ENCODE measurements at regions not wholly inside any gene's neighbourhood (a gene's known extent, or its start where the extent isn't known, plus 50 kb on each side); places are given as distances from the start of the nearest gene placed in this dataset.

- no peaks in the 10 kb centered on the region for H3K27me3 ChIP-seq (ENCODE audit: control insufficient read depth in 2 of 2, insufficient read depth in 2 of 2, low read length in 2 of 2)
- intact Hi-C loops (cut with micrococcal nuclease) = no loop called here
- peaks cover 0 to 8% (median 0%) of the 10 kb centered on the region in 7 donors for H3K9me3 Mint-ChIP-seq
- no peaks in the 10 kb centered on the region for H4K20me1 ChIP-seq (ENCODE audit: insufficient read depth, low read length)
- H3K79me2 ChIP-seq (ENCODE audit: insufficient read depth, low read length) = no peaks in the 10 kb centered on the region
- H3K36me3 ChIP-seq (replicated peaks in 1 of 2; ENCODE audit: control insufficient read depth in 1 of 2, insufficient read depth in 2 of 2, low read length in 2 of 2) = no peaks in the 10 kb centered on the region
- H3K4me2 ChIP-seq (replicated peaks; ENCODE audit: extremely low read depth, low read length, poor library complexity, severe bottlenecking) = no peak overlapping the region
- no peaks in the 10 kb centered on the region for H3K4me1 ChIP-seq (ENCODE audit: control insufficient read depth in 1 of 2, insufficient read depth in 2 of 2, low read length in 2 of 2)
- no peak overlapping the region for H3K4me3 ChIP-seq (replicated peaks in 1 of 3; ENCODE audit: low read depth in 2 of 3, low read length in 3 of 3)
- no peaks in the 10 kb centered on the region for H3K27me3 Mint-ChIP-seq (ENCODE audit: low read depth in 3 of 3)
- H3K27ac ChIP-seq (ENCODE audit: low read depth in 1 of 2, low read length in 2 of 2) = no peak overlapping the region
- no peaks in the 10 kb centered on the region for H3K36me3 Mint-ChIP-seq
- no peak for DNase-seq
- TF ChIP-seq, protein P1, sequence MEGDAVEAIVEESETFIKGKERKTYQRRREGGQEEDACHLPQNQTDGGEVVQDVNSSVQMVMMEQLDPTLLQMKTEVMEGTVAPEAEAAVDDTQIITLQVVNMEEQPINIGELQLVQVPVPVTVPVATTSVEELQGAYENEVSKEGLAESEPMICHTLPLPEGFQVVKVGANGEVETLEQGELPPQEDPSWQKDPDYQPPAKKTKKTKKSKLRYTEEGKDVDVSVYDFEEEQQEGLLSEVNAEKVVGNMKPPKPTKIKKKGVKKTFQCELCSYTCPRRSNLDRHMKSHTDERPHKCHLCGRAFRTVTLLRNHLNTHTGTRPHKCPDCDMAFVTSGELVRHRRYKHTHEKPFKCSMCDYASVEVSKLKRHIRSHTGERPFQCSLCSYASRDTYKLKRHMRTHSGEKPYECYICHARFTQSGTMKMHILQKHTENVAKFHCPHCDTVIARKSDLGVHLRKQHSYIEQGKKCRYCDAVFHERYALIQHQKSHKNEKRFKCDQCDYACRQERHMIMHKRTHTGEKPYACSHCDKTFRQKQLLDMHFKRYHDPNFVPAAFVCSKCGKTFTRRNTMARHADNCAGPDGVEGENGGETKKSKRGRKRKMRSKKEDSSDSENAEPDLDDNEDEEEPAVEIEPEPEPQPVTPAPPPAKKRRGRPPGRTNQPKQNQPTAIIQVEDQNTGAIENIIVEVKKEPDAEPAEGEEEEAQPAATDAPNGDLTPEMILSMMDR (IDR thresholded peaks at IDR 0.05) = no peak
- H3K27ac Mint-ChIP-seq = no peak overlapping the region
- no peak overlapping the region for H3K4me3 Mint-ChIP-seq
- H3K9ac ChIP-seq (ENCODE audit: insufficient read depth, low read length, poor library complexity, severe bottlenecking) = no peak overlapping the region
- no CpG with 5 or more reads among the region's 3 CpGs for WGBS (ENCODE audit: insufficient coverage)
- H3K4me1 Mint-ChIP-seq = no peaks in the 10 kb centered on the region
- no peaks in the 10 kb centered on the region for H3K9me3 ChIP-seq (replicated peaks in 1 of 2; ENCODE audit: control insufficient read depth in 1 of 2, insufficient read depth in 1 of 2, low read length in 2 of 2)
- no peak overlapping the region for H2AFZ ChIP-seq (ENCODE audit: insufficient read depth, low read depth, low read length, poor library complexity, severe bottlenecking)
Observed at GRCh38 chr11:96893988-96894387, 504.2 kb downstream of the JRKL start.

DNA sequence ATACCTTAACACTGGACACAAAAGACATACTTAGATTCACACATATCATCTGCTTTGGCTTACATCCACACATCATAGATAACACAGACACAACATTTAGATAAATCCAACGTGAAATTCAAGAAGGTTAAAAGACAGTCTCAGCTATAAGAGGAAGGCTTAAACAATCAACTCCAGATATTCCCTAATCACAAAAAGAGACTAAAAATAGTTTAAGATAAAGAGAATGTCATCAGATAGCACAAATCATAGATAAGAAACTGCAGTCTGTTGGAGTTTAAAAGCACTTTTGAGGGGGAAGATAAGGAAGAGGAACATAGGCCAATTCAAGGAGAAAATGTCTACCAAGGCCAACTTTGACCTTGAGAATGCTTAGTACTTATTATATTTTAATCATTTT is 504.8 kb downstream of the JRKL start:
- no peaks in the 10 kb centered on the region for H3K79me2 ChIP-seq (ENCODE audit: insufficient read depth, low read length)
- no peak overlapping the region for H3K4me2 ChIP-seq (replicated peaks; ENCODE audit: extremely low read depth, low read length, poor library complexity, severe bottlenecking)
- H4K20me1 ChIP-seq (ENCODE audit: insufficient read depth, low read length) = no peaks in the 10 kb centered on the region
- H3K27me3 Mint-ChIP-seq (ENCODE audit: low read depth in 3 of 3) = no peaks in the 10 kb centered on the region
- no peak overlapping the region for H2AFZ ChIP-seq (ENCODE audit: insufficient read depth, low read depth, low read length, poor library complexity, severe bottlenecking)
- WGBS (ENCODE audit: insufficient coverage) = no CpG with 5 or more reads among the region's 1 CpG
- H3K4me3 ChIP-seq (replicated peaks in 1 of 3; ENCODE audit: low read depth in 2 of 3, low read length in 3 of 3) = no peak overlapping the region
- H3K9me3 ChIP-seq (replicated peaks in 1 of 2; ENCODE audit: control insufficient read depth in 1 of 2, insufficient read depth in 1 of 2, low read length in 2 of 2) = no peaks in the 10 kb centered on the region
- no peak overlapping the region for H3K27ac Mint-ChIP-seq
- DNase-seq = no peak
- H3K36me3 ChIP-seq (replicated peaks in 1 of 2; ENCODE audit: control insufficient read depth in 1 of 2, insufficient read depth in 2 of 2, low read length in 2 of 2) = no peaks in the 10 kb centered on the region
- no peak overlapping the region for H3K9ac ChIP-seq (ENCODE audit: insufficient read depth, low read length, poor library complexity, severe bottlenecking)
- no peaks in the 10 kb centered on the region for H3K27me3 ChIP-seq (ENCODE audit: control insufficient read depth in 2 of 2, insufficient read depth in 2 of 2, low read length in 2 of 2)
- no peak overlapping the region for H3K4me3 Mint-ChIP-seq
- H3K36me3 Mint-ChIP-seq = no peaks in the 10 kb centered on the region
- H3K4me1 ChIP-seq (ENCODE audit: control insufficient read depth in 1 of 2, insufficient read depth in 2 of 2, low read length in 2 of 2) = no peaks in the 10 kb centered on the region
- H3K4me1 Mint-ChIP-seq = no peaks in the 10 kb centered on the region
- TF ChIP-seq, protein P1 (IDR thresholded peaks at IDR 0.05) = no peak
- intact Hi-C loops (cut with micrococcal nuclease) = no loop called here
- H3K27ac ChIP-seq (ENCODE audit: low read depth in 1 of 2, low read length in 2 of 2) = no peak overlapping the region
- H3K9me3 Mint-ChIP-seq = peaks cover 0 to 6% (median 0%) of the 10 kb centered on the region in 7 donors

Measured in CD14-positive monocyte (primary cell).